VCaP (cell line): ENCODE measurements at regions not wholly inside any gene's neighbourhood (a gene's known extent, or its start where the extent isn't known, plus 50 kb on each side); places are given as distances from the start of the nearest gene placed in this dataset.

Source experiments
- H3K27ac ChIP-seq: fragments of 450-650 bp; 2 replicates; pipeline ENCODE4 v1.5.1; 2017
- TF ChIP-seq, protein P1 (sequence below): fragments of 450-650 bp; conservative IDR thresholded peaks from 2 replicates; pipeline ENCODE4 v1.5.1; 2017; ENCODE audit warnings: mild to moderate bottlenecking, moderate library complexity

- H3K27ac ChIP-seq = no peak overlapping the region
Observed at GRCh38 chr6:169165561-169166300, 87.9 kb downstream of the THBS2 start.

GRCh38 chr6:169164986-169165385 is 88.7 kb downstream of the THBS2 start:
- no peak overlapping the region for H3K27ac ChIP-seq
- TF ChIP-seq, protein P1, sequence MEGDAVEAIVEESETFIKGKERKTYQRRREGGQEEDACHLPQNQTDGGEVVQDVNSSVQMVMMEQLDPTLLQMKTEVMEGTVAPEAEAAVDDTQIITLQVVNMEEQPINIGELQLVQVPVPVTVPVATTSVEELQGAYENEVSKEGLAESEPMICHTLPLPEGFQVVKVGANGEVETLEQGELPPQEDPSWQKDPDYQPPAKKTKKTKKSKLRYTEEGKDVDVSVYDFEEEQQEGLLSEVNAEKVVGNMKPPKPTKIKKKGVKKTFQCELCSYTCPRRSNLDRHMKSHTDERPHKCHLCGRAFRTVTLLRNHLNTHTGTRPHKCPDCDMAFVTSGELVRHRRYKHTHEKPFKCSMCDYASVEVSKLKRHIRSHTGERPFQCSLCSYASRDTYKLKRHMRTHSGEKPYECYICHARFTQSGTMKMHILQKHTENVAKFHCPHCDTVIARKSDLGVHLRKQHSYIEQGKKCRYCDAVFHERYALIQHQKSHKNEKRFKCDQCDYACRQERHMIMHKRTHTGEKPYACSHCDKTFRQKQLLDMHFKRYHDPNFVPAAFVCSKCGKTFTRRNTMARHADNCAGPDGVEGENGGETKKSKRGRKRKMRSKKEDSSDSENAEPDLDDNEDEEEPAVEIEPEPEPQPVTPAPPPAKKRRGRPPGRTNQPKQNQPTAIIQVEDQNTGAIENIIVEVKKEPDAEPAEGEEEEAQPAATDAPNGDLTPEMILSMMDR = no peak

More at GRCh38 chr6:169165561-169166300, 87.9 kb downstream of the THBS2 start:
- TF ChIP-seq, protein P1 = no peak

GRCh38 chr6:169164451-169164850 is 89.2 kb downstream of the THBS2 start:
- TF ChIP-seq, protein P1 = no peak
- H3K27ac ChIP-seq = no peak overlapping the region

DNA sequence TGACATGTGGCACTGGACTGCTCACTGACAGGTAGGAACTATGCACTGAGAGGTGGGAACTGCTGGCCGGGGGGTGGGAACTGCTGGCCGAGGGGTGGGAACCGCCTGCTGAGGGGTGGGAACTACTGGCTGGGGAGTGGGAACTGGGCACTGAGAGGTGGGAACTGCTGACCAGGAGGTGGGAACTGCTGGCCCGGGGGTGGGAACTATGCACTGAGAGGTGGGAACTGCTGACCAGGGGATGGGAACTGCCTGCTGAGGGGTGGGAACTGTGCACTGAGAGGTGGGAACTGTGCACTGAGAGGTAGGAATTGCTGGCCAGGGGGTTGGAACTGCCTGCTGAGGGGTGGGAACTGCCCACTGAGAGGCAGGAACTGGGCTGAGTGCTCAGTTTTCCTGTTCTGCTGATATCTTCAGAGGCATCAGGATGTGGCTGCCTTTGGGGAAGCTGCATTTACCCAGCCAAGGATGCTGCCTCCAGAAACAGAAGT is 90.2 kb downstream of the THBS2 start:
- no peak overlapping the region for H3K27ac ChIP-seq
- TF ChIP-seq, protein P1 = no peak

- no peak overlapping the region for H3K27ac ChIP-seq
Observed at GRCh38 chr6:169162752-169163407, 90.8 kb downstream of the THBS2 start.

DNA sequence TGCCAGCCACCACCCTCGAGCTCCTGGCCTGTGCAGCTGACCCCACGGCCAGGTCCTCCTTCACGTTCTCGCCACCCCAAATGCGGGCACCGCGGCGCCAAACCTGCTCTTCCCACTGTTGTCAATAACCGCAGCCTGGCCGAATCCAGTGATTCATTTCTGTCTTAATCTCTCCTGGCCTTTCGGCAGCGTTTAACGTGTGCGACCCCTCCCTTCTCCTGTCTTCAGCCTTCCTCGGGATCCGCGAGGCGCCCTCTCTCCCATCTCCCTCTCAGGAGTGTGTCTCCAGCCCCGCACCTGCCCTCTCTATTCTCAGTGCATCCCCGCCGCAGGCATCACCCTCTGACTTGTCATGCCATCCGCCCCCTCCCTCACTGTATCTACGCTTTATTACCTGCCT is 91.4 kb downstream of the THBS2 start:
- H3K27ac ChIP-seq = no peak overlapping the region
- TF ChIP-seq, protein P1 = no peak

More at GRCh38 chr6:169162752-169163407, 90.8 kb downstream of the THBS2 start:
- TF ChIP-seq, protein P1 = no peak

DNA sequence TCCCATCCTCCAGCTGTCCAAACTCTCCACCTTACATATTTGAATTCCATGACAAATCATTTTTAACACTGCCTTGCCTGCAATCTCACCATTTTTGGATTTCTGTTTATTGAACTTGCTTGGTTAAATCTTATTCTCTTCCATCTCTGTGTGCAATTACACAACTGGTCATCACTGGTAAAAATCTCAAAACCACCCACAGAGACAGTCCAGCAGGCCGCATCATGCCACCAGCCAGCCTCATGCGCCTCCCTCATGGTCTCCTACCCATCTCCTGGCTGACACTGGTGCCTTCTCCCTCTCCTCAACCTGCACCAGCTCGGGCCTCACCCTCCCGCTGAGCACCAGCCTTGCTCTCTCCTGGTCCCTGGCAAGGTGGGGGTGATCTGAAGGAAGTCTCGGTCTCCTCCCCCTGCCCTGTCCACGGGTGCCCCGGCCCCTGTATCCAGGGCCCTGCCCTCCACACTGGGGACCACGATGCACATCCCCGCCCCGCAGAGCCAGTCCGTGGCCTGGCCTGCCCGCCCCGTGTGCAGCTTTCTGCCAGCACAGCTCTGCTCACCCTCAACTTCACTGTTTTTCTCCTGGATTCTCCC is 92.0 kb downstream of the THBS2 start:
- TF ChIP-seq, protein P1 = no peak

More for the DNA sequence above, 92.0 kb downstream of the THBS2 start:
- no peak overlapping the region for H3K27ac ChIP-seq
